ENCODE measurements at regions not wholly inside any gene's neighbourhood (a gene's known extent, or its start where the extent isn't known, plus 50 kb on each side); places are given as distances from the start of the nearest gene placed in this dataset.
"Not testable (repeated sequence)": the region's sequence is repeated elsewhere in the genome, so short reads cannot be mapped to it uniquely, and the experiment has no call there.

GRCh38 chr13:71304861-71305260, 562.1 kb downstream of the DACH1 start:
- no peak overlapping the region for H3K4me3 ChIP-seq
- TF ChIP-seq POLR2AphosphoS5 (IDR thresholded peaks at IDR 0.05): no peak
- no peak for TF ChIP-seq POLR2A (IDR thresholded peaks at IDR 0.05)
- no peak for TF ChIP-seq EP300 (IDR thresholded peaks at IDR 0.05)
- no peak overlapping the region for H3K27ac ChIP-seq
- 20 to 44% methylated on average over 3 of the region's 3 CpGs for WGBS, 2 donors
- no peaks in the 10 kb centered on the region for H3K9me3 ChIP-seq
- no peaks in the 10 kb centered on the region for H3K4me1 ChIP-seq
- intact Hi-C loops (cut with DNase I): no loop called here
- no peaks in the 10 kb centered on the region for H3K27me3 ChIP-seq
- DNase-seq: no peak
- no peaks in the 10 kb centered on the region for H3K36me3 ChIP-seq

- DNase-seq: no peak
- TF ChIP-seq POLR2AphosphoS5 (IDR thresholded peaks at IDR 0.05) (no peak), EP300 (IDR thresholded peaks at IDR 0.05) (no peak), POLR2A (IDR thresholded peaks at IDR 0.05) (no peak)
- TF ChIP-seq, protein P1, sequence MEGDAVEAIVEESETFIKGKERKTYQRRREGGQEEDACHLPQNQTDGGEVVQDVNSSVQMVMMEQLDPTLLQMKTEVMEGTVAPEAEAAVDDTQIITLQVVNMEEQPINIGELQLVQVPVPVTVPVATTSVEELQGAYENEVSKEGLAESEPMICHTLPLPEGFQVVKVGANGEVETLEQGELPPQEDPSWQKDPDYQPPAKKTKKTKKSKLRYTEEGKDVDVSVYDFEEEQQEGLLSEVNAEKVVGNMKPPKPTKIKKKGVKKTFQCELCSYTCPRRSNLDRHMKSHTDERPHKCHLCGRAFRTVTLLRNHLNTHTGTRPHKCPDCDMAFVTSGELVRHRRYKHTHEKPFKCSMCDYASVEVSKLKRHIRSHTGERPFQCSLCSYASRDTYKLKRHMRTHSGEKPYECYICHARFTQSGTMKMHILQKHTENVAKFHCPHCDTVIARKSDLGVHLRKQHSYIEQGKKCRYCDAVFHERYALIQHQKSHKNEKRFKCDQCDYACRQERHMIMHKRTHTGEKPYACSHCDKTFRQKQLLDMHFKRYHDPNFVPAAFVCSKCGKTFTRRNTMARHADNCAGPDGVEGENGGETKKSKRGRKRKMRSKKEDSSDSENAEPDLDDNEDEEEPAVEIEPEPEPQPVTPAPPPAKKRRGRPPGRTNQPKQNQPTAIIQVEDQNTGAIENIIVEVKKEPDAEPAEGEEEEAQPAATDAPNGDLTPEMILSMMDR (IDR thresholded peaks at IDR 0.05): no peak
- Histone ChIP-seq H3K27ac (no peak overlapping the region), H3K4me1 (no peaks in the 10 kb centered on the region), H3K27me3 (no peaks in the 10 kb centered on the region), H3K36me3 (no peaks in the 10 kb centered on the region), H3K9me3 (no peaks in the 10 kb centered on the region), H3K4me3 (no peak overlapping the region)
- 63 to 79% methylated on average over 3 of the region's 3 CpGs for WGBS, 2 donors
- intact Hi-C loops (cut with DNase I): no loop called here
Observed at GRCh38 chr13:71303144-71303543, 563.9 kb downstream of the DACH1 start.

- no peak for DNase-seq
- H3K4me3 ChIP-seq: no peak overlapping the region
- H3K9me3 ChIP-seq: no peaks in the 10 kb centered on the region
- TF ChIP-seq POLR2AphosphoS5 (IDR thresholded peaks at IDR 0.05) (no peak), POLR2A (IDR thresholded peaks at IDR 0.05) (no peak), EP300 (IDR thresholded peaks at IDR 0.05) (no peak)
- TF ChIP-seq, protein P1 (IDR thresholded peaks at IDR 0.05): no peak
- H3K27me3 ChIP-seq: no peaks in the 10 kb centered on the region
- intact Hi-C loops (cut with DNase I): no loop called here
- no peaks in the 10 kb centered on the region for H3K36me3 ChIP-seq
- no peaks in the 10 kb centered on the region for H3K4me1 ChIP-seq
- no peak overlapping the region for H3K27ac ChIP-seq
Observed at GRCh38 chr13:71300602-71301001, 566.4 kb downstream of the DACH1 start.

GRCh38 chr13:71291842-71292146, 575.2 kb downstream of the DACH1 start:
- Histone ChIP-seq H3K36me3 (no peaks in the 10 kb centered on the region), H3K9me3 (no peaks in the 10 kb centered on the region), H3K27ac (no peak overlapping the region), H3K4me1 (no peaks in the 10 kb centered on the region), H3K4me3 (no peak overlapping the region), H3K27me3 (no peaks in the 10 kb centered on the region)
- DNase-seq: no peak
- WGBS, 2 donors: 98% methylated on average over 4 of the region's 4 CpGs
- intact Hi-C loops (cut with DNase I): no loop called here
- TF ChIP-seq POLR2AphosphoS5 (IDR thresholded peaks at IDR 0.05) (no peak), POLR2A (IDR thresholded peaks at IDR 0.05) (no peak), EP300 (IDR thresholded peaks at IDR 0.05) (no peak)
- TF ChIP-seq, protein P1 (IDR thresholded peaks at IDR 0.05): no peak

DNA sequence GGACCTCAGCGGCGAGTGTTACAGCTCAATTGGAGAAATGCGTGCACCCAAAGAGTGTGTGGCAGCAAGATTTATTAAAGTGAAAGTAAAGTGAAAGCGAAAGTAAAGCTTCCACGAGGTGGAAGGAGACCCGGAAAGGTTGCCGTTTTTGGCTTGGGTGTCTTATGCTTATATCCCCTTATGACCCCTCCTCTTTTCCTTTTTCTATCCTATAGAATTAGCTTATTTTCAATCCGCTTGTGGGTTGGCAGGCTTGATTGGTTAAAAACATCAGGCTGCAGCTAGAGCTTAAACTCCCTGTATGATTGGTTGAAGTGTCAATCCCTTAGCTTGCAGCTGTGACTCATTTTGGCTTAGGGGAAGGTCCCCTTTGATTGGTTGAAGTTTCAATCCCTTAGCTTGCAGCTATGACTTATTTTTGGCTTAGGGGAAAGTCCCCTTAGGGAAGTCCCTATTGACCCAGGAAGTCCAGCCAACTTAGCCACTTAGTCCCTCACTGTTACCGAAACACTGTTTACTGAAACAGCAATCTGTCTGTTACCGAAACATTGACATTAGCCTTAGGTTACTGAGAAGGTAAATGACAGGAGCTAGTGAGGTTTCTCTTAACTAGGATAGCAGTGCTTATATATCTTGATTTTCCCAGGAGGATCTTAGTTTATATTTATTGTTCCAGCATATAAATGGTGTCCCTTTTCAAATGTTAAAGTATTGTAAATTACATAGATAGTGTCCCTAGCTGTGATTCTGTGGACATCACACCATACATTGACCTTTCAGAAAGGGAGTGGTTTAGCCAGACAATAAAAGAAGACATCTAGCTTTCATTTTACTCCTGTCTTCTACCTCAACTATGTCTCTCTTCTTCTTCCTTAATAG, 575.8 kb downstream of the DACH1 start:
- Histone ChIP-seq H3K36me3 (no peaks in the 10 kb centered on the region), H3K9me3 (no peaks in the 10 kb centered on the region), H3K27ac (peak overlapping the region in 1 of 4 donors; percentile 18), H3K27me3 (no peaks in the 10 kb centered on the region), H3K4me1 (no peaks in the 10 kb centered on the region), H3K4me3 (peak overlapping the region; percentile 20 to 48 (median 36))
- TF ChIP-seq EP300 (IDR thresholded peaks at IDR 0.05): no peak
- peak in 1 of 4 donors; percentile 12 for TF ChIP-seq POLR2AphosphoS5 (IDR thresholded peaks at IDR 0.05)
- no peak for TF ChIP-seq POLR2A (IDR thresholded peaks at IDR 0.05)
- TF ChIP-seq, protein P1 (IDR thresholded peaks at IDR 0.05): no peak
- intact Hi-C loops (cut with DNase I): no loop called here
- WGBS, 2 donors: 55 to 61% methylated on average over 10 of the region's 10 CpGs
- no peak for DNase-seq

GRCh38 chr13:71289980-71290379, 577.0 kb downstream of the DACH1 start:
- DNase-seq; H3K27me3 ChIP-seq; H3K9me3 ChIP-seq; intact Hi-C loops (cut with DNase I); H3K4me3 ChIP-seq; H3K27ac ChIP-seq; H3K4me1 ChIP-seq; H3K36me3 ChIP-seq: not testable (repeated sequence)
- WGBS, 2 donors: 80 to 85% methylated on average over 3 of the region's 3 CpGs

Data from sigmoid colon (tissue), 6 donors.